GM21515 (cell line): ENCODE measurements at regions not wholly inside any gene's neighbourhood (a gene's known extent, or its start where the extent isn't known, plus 50 kb on each side); places are given as distances from the start of the nearest gene placed in this dataset.

Source experiments
- ATAC-seq: cut with Tn5 transposase; IDR thresholded peaks from one replicate; pipeline ENCODE4 v1.9.1; 2021; ENCODE audit not compliant: unreplicated experiment

DNA sequence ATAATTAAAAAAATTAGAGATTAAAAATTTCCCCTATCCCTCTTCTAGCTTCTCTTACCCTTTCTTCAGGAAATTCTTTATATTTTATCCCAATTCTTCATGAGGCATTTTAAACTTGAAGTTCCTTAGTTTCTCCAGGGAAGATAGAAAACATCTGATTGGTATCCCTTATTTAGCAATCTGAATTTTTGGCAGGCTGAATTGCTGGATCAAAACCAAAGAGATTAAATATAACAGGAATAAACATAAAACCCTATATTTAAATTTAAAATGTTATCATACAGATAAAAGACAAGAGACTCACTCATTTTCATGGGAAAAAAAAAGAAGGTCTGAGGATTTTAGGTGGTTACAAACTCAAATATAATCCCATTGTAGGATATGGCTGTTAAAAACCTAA, 204.2 kb downstream of the CHRM3 start:
- no peak for ATAC-seq

DNA sequence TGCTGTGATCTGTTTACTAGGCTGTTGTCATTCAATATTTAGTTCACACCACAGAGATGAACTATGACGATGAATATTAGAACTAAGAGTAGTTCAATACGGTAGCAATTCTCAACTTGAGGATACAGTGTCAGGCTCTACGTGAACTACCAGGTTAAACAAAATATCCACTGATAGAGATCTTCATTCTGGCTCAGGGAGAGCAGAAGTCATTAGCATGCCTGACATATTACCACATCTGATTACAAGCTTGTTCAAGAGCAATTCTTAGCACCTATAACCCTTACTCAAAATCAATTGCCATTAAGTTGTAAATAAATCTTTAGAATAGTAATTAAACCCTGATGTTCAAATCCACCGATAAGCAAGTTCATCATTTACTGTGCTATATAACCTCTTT, 207.2 kb downstream of the CHRM3 start:
- no peak for ATAC-seq

DNA sequence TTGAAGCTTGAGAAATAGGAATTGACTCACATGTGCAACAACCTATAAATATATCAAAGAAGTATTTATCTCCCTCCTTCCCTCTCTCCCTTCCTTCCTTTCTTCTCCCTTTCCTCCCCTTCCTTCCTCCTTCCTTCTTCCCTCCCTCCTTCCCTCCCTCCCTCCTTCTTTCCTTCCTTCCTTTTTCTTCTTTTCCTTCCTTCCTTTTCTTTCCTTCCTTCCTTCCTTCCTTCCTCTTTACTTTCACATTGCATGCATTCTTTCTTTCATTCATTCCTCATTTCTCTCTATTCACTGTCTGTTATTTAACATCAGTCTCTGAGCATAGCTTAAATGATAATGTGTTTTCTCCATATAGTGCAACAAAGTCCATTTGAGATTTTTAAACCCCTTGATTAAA, 214.2 kb downstream of the CHRM3 start:
- ATAC-seq, result no peak

DNA sequence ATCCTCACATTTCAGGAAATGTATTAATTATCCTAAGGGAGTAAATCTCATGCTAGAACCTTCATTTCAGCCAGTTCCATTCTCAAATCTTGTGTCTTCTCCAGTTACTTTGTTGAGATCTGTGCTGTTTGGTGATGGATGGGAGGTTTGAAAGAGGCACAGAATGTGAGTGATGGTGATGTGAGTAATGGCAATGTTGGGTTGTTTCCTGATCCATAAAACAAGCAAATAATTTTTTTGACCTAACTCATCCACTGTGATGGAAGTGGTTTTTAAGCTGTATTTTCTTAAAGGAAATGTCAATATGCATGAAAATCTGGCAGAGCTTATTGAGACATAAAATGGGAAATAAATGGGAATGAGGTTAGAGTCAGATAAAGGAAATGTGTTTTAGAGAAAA, 214.7 kb downstream of the CHRM3 start:
- no peak for ATAC-seq

DNA sequence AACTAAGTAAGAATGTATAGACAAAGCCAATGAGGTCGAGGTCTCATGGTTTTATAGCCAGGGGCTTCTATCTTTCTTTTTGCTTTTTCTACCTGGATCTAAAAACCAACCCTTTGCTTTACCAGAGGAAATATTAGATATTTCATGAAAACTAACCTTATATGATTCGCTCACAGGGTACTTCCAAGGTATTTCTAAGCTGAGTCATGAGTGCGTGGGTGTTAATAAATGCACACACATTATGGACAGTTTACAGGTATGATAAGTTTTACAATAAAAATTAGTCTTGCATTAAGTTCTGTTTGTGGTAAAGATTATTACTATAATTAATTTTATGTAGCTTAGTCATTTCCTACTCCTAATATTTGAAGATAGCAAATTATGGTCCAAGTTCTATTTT, 217.2 kb downstream of the CHRM3 start:
- ATAC-seq, result no peak

DNA sequence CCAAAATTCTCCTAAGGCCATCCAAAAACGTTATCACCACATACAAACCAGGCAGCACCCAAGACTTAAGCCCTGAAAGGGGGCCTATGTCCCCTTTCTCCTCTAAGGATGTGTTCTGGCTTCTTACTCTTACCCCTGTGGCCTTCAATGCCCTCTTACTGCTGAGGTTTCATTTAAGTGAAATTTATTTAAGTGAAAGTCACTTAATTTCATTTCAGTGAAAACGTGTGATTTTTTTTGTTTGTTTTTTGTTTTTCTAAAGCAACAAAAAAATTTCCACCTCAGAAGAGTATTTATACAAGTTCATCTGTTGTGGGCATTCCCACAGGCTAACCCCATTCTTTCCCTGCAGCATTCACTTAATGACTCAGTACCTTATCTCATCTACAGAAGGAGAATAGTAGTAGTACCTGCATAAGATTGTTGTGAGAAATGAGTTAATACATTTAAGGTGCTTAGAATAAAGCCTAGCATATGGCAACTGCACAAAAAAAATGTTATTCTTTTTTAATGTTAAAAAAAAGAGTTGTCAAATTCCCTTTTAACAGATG, 220.6 kb downstream of the CHRM3 start:
- ATAC-seq, result no peak

DNA sequence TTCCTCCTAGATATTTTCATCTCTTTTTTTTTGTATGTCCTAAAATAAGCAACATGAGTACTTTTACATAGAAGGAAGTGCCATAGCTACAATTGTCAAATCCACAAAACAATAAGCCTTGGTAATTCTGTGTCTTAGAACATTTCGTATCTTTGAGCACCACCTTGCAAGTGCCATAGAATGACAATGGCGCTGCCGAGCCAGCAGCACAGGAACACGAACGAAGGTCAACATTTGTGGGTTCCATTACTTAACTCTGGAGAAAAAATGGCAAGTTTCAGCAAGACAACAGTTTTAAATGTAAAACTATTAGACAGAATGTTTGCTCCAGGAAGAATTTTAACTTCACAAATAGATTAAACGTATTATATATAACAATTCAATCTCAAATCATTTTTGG, 222.1 kb downstream of the CHRM3 start:
- ATAC-seq, result no peak

DNA sequence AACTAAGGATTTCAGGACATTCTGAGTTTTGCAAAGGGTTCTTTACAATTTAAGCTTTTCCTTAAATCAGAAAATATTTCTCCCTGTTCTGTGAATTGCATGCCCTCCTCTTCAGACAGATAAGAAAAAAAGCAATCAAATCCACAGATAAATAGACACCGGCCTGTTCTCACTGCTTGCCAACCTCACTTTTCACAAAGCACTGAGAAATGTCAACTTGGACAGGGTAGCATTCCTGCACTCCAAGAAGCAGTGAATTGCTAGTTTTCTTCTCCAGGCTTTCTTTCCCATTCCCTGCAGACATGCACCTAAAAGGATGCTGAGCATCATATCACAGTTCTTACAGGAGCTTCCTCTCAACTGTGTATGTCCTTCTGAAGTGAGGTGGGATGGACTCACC, 226.0 kb downstream of the CHRM3 start:
- no peak for ATAC-seq

DNA sequence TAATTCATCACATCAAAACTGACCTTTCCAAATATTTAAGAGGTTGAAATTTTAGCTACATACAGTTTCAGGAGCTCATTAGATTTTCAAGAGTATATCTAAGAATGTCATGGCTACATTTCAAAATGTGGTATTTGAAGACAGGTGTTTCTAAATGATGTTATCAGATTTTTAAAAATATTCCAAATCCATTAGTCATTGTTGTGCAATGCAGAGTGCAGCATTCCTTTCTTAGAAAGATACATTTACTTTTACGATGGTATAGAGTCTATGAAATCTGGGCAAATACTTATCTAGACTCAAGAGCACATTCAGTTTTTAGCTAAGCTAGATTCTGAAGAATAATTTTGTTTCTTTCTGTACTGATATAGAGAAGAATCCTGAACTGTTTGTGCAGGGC, 230.3 kb downstream of the CHRM3 start:
- ATAC-seq, result no peak

DNA sequence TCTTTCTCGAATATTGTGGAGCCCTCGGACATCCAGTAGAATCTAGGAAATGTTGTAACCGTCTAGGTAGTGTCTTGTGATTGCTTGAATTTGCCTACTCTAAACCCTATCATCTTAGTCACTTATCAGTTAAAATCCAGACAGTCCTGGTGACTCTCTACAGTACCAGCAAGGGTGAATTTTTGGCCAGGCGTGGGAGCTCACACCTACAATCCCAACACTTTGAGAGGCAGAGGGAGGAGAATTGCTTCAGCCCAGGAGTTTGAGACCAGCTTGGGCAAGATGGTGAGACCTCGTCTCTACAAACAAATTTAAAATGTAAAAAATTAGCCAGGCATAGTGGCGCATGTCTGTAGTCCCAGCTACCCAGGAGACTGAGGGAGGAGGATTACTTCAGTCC, 230.9 kb downstream of the CHRM3 start:
- no peak for ATAC-seq

DNA sequence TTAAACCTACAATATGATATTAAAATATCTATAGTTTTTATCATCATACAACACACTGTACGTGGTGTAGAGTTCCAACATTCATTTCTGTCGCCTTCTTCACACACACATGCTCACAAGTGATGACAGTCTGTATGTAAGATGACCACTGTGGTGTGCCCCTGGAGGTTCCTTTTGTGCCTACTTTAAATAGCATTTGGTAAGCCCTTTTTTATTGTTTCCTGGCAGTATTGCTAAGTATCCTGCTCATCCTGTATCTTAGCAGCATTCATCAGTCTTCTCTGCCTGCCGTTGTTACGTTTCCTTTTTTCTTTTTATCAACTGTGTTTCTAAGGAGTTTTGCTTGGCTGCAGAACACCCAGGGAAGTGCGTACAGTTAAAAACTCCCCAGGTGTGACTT, 231.4 kb downstream of the CHRM3 start:
- ATAC-seq, result no peak

DNA sequence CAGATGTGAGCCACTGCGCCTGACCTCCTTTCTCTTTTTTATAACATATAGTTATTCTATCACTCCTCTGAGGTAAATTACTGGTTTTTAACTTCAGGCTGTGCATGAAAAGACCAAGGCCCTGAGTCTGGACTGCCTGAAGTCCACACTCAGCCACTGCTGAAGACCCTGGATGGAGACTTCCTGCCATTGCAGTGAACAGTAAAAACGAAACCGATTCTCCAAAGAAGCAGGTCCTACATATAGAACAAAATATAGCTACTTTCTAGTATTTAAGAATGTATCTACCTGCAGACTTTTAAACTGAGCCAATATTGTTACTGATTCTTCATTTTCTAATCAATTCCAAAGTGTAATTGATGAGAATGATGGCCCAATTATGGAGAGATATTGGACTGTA, 232.8 kb downstream of the CHRM3 start:
- ATAC-seq, result no peak

DNA sequence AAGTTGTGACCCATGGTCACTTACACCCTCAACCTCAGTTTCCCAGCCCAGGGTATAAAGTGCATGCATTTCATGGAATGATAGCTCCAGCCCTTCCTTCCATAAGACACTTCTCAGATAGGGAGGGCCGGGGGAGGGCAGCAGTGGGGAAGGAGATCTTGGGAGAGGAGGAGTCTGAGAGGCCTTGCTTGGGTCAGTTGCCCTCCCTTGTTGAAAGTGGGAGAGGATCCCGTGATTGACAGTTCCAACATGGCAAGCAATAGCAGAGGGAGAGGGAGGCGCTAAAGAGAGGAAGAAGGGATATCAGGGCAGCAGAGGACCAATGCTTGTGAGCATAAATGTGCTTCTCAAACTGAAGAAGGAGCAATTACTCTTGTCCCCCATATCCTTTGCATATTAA, 244.4 kb downstream of the CHRM3 start:
- ATAC-seq, result no peak

DNA sequence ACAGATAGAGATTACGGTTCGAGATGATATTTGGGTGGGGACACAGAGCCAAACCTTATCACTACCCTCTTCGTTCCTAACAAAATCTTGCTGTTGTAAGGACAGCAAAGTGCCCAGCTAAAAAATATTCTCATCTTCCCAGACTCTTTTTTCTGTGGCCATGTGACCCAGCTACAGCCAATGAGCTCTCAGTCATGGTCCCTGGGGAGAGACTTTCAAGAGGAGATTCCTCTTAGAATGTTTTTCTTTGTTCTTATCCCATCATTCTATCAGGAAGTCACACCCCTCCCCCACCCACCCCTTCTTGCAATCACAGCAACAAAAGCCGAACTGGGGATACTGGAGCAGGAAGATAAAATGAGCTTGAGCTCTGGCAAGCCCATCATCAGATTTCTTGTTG, 247.1 kb downstream of the CHRM3 start:
- no peak for ATAC-seq

DNA sequence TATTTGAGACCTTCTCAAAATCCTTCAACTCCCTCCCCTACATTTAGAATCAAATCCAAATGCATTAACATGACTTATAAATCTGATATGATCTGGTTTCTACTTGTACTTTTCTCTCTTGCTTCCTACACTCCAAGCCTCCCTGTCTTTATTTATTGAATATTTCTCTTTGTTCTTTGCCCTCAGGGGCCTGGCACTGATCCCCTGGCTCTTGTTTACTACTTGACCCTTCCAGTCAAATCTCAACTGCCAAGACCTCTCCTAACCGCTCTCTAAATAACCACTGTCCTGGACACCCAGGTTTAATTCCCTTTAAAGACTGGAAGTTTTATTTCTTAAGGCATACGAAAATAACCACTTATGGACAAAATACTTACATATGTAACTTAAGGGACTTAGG, 248.9 kb downstream of the CHRM3 start:
- no peak for ATAC-seq

DNA sequence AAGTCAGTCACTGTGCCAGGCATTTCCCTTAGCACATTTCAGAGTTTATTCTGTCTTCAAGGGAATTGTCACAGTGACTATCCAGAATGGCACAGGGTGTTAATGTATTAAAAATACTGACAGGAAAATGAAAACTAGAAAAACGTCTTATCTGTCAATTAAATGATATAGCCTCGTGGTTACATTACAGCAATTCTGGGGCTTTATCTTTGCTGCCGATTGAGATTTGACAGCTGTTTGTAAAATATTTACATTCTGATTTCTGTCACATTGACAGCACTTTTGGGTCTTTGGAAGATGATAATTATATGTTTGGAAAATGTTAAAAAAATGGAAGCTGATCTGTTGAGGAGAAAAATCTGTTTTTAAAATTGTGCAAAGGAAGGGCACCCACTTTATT, 250.0 kb downstream of the CHRM3 start:
- ATAC-seq, result no peak

DNA sequence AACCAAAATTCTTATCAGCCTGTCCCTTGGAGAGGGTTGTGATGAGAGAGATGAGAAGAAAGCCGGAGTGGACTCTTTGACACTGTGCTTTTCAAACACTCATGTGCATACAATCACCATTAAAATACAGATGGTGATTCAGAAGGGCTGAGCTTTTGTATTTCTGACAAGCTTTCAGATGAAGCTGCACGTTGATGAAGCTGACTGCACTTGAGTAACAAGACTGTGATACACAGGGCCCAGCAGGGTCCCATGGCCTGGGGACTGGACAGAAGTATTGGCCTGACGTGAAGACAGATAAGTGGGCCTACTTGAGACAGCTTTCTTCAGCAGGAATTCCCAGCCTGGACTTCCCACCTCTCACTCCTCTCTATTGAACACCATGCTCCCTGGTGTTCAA, 258.2 kb downstream of the CHRM3 start:
- ATAC-seq, result no peak

DNA sequence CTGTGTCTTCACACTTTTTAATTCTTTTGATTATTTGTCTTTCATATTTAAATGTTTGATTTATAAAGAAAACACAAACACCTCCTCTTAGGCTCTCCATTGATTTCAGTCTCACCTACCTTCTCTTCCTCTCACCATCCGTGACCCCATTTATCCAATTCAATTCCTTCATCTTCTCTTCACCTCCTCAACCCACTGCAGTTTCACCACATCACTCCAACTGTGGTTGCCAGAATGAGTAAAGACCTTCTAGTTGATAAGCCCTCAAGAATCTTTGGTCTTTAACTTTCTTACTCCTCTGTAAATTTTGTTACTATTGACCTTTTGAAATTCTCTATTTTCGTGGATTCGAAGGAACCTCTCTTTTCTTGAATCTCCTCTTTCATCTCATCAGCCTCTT, 260.7 kb downstream of the CHRM3 start:
- ATAC-seq, result no peak

DNA sequence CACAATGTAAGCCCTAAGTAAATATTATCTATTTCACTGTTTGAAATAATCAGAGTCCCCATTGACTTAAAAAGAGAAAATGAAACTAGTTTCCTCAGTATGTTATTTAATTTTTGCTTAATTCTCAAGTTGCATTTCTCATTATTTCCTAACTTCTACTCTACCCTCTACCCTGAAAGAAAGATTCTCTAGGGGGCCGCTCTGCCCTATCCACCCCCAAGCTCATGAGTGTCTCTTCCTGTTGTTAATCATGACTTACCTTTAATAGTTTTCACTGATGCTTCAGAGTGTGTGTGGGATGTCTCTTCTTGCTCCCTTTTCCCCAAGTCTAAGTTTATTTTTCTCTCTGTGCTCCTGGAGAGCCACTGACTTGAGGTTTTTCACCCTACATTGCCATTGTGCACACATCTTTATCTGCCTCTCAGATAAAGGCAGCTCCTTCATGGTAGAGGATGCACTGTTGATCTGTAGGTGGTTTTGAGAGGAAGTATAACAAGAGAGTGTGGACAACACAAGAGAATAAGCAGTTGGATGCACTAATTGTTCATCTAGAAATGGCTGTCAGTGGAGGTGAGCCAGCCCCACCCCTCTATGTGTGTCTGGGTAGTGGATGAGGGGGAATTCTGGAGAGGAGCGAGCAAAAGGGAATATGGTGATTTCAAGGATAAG, 261.7 kb downstream of the CHRM3 start:
- no peak for ATAC-seq

DNA sequence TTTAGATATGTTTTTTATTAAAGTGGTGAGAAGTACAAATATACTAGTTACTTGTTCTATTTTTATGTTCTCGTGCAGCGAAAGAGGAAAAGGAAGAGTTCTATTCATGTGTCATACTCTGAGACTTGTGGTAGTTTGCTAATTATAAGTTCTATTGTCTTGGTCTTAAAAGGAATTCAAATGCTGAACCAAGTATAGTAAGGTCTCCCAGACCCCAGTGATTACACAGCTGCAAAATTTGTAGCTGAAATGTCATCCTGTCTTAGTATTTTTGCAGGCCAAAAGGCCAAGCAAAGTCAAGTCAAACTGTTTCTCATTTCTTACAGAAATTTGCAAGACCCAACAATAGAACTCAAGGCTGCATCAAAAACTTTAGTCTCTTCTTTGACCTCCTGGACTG, 268.7 kb downstream of the CHRM3 start:
- ATAC-seq, result no peak

DNA sequence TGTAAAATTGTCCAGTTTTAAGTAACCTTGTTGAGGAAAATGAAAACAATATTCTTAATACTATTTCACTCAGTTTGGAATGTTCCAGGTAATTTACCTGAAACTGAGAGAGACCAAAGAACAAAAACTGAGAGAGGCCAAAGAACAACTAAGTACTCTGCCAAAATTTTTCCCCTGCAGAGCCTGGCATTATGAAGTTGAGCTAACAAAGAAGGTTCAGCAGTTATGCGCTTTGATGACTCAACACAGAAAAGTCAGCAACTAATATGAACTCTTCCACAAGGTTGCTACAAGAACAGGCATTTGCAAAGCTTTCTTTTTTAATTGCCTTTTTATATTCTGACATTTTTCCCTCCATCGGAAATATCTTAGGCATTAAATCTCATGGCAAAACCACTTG, 270.9 kb downstream of the CHRM3 start:
- ATAC-seq, result no peak

DNA sequence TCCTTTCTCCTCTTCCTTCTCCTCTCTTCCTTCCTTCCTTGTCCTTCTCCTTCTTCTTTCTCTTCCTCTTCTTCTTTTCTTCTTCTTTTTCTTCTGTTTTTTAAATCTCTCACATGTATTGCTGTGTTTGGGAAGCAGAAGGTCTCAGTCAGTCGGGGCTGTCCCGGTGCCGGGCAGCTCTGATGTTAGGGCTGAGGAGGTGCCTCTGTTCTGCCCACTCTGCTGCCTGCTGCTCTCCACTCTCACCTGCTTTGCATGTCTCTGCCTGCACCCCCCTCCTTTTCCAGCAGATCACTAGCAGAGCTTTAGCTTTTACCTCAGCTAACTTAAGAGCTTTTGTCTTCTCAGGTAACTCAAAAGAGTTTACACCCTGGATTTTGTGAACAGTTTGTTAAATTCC, 276.6 kb downstream of the CHRM3 start:
- no peak for ATAC-seq

DNA sequence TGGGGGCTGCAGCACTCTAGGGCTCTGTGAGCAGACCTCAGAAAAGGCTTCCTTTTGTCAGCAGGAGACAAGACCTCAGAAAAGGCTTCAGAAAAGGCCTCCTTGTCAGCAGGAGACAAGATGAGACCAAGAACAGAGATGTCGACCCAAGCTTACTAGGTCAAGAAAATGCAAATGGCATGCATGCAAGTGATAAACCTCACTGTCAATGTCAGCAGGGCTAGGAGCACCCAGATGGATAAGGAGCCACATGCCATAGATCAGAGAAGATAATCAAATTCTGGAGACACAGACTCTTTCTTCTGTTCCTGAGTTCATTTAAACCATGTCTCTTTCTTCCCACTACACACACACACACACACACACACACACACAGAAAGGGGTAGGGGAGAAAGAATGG, 285.9 kb downstream of the CHRM3 start:
- no peak for ATAC-seq
